ENCODE measurements at regions not wholly inside any gene's neighbourhood (a gene's known extent, or its start where the extent isn't known, plus 50 kb on each side); places are given as distances from the start of the nearest gene placed in this dataset.

GRCh38 chrX:97728215-97728614, 844.5 kb downstream of the RPA4 start:
- no peak for TF ChIP-seq CTCF (IDR thresholded peaks at IDR 0.05)
- H3K36me3 ChIP-seq (ENCODE audit: insufficient read depth in 1 of 2, low read depth in 1 of 2) = no peaks in the 10 kb centered on the region
- H3K9me3 ChIP-seq = no peaks in the 10 kb centered on the region
- H3K27ac ChIP-seq = no peak overlapping the region
- no peak for ATAC-seq
- peaks cover 0 to 17% (median 0%) of the 10 kb centered on the region in 3 donors for H3K27me3 ChIP-seq (ENCODE audit: insufficient read depth in 3 of 3, low read length in 2 of 3)
- H3K4me1 ChIP-seq = no peaks in the 10 kb centered on the region
- no peak overlapping the region for H3K4me3 ChIP-seq
- intact Hi-C loops (cut with DNase I) = no loop called here
- 79 to 87% (median 86%) methylated on average over 2 of the region's 2 CpGs for WGBS, 3 donors
- DNase-seq = no peak

GRCh38 chrX:97740044-97740443, 856.3 kb downstream of the RPA4 start:
- DNase-seq (no peak), ATAC-seq (no peak)
- peaks cover 10% of the 10 kb centered on the region for H3K9me3 ChIP-seq
- intact Hi-C loops (cut with DNase I) = no loop called here
- no peak overlapping the region for H3K27ac ChIP-seq
- H3K27me3 ChIP-seq (ENCODE audit: insufficient read depth in 3 of 3, low read length in 2 of 3) = peaks cover 0 to 11% (median 0%) of the 10 kb centered on the region in 3 donors
- no peaks in the 10 kb centered on the region for H3K36me3 ChIP-seq (ENCODE audit: insufficient read depth in 1 of 2, low read depth in 1 of 2)
- H3K4me1 ChIP-seq = no peaks in the 10 kb centered on the region
- no peak for TF ChIP-seq CTCF (IDR thresholded peaks at IDR 0.05)
- no peak overlapping the region for H3K4me3 ChIP-seq

GRCh38 chrX:97740886-97741285, 857.2 kb downstream of the RPA4 start:
- no peak for DNase-seq
- Histone ChIP-seq H3K27me3 (ENCODE audit: insufficient read depth in 3 of 3, low read length in 2 of 3) (peaks cover 0 to 14% (median 0%) of the 10 kb centered on the region in 3 donors), H3K9me3 (peaks cover 5% of the 10 kb centered on the region), H3K4me3 (no peak overlapping the region), H3K36me3 (ENCODE audit: insufficient read depth in 1 of 2, low read depth in 1 of 2) (no peaks in the 10 kb centered on the region), H3K4me1 (no peaks in the 10 kb centered on the region), H3K27ac (no peak overlapping the region)
- 36 to 67% (median 38%) methylated on average over 1 of the region's 1 CpG for WGBS, 3 donors
- ATAC-seq = no peak
- intact Hi-C loops (cut with DNase I) = no loop called here
- TF ChIP-seq CTCF (IDR thresholded peaks at IDR 0.05) = no peak

GRCh38 chrX:97743014-97743413, 859.3 kb downstream of the RPA4 start:
- no peak overlapping the region for H3K27ac ChIP-seq
- no peak for TF ChIP-seq CTCF (IDR thresholded peaks at IDR 0.05)
- no peak for DNase-seq
- no peaks in the 10 kb centered on the region for H3K4me1 ChIP-seq
- no peaks in the 10 kb centered on the region for H3K9me3 ChIP-seq
- intact Hi-C loops (cut with DNase I) = no loop called here
- peaks cover 0 to 18% (median 0%) of the 10 kb centered on the region in 3 donors for H3K27me3 ChIP-seq (ENCODE audit: insufficient read depth in 3 of 3, low read length in 2 of 3)
- no peaks in the 10 kb centered on the region for H3K36me3 ChIP-seq (ENCODE audit: insufficient read depth in 1 of 2, low read depth in 1 of 2)
- no peak overlapping the region for H3K4me3 ChIP-seq
- WGBS, 3 donors = 69 to 83% (median 78%) methylated on average over 3 of the region's 3 CpGs
- ATAC-seq = no peak

GRCh38 chrX:97747346-97747745, 863.6 kb downstream of the RPA4 start:
- no peak for TF ChIP-seq CTCF (IDR thresholded peaks at IDR 0.05)
- peaks cover 0 to 23% (median 0%) of the 10 kb centered on the region in 3 donors for H3K27me3 ChIP-seq (ENCODE audit: insufficient read depth in 3 of 3, low read length in 2 of 3)
- 66 to 85% (median 80%) methylated on average over 7 of the region's 7 CpGs for WGBS, 3 donors

More at GRCh38 chrX:97747346-97747745, 863.6 kb downstream of the RPA4 start:
- H3K4me1 ChIP-seq = no peaks in the 10 kb centered on the region
- no peaks in the 10 kb centered on the region for H3K36me3 ChIP-seq (ENCODE audit: insufficient read depth in 1 of 2, low read depth in 1 of 2)
- H3K9me3 ChIP-seq = no peaks in the 10 kb centered on the region
- DNase-seq (no peak), ATAC-seq (no peak)
- intact Hi-C loops (cut with DNase I) = no loop called here
- no peak overlapping the region for H3K4me3 ChIP-seq
- H3K27ac ChIP-seq = no peak overlapping the region
